IPS-20b (cell line): ENCODE measurements at regions not wholly inside any gene's neighbourhood (a gene's known extent, or its start where the extent isn't known, plus 50 kb on each side); places are given as distances from the start of the nearest gene placed in this dataset.
"Not testable (repeated sequence)": the region's sequence is repeated elsewhere in the genome, so short reads cannot be mapped to it uniquely, and the experiment has no call there.

Experiments used
- H3K27ac ChIP-seq: one replicate; pipeline ENCODE4 v1.5.1; 2013; ENCODE audit warnings: low read length
- H3K27me3 ChIP-seq: 2 replicates; pipeline ENCODE4 v1.6.1; 2013; ENCODE audit warnings: mild to moderate bottlenecking, low read length, inconsistent platforms; ENCODE audit not compliant: insufficient read depth
- H3K36me3 ChIP-seq: 2 replicates; pipeline ENCODE4 v1.6.1; 2013; ENCODE audit warnings: low read depth, mild to moderate bottlenecking, inconsistent platforms, low read length, moderate library complexity; ENCODE audit not compliant: insufficient read depth
- H3K4me1 ChIP-seq: 2 replicates; pipeline ENCODE4 v1.6.1; 2013; ENCODE audit warnings: mild to moderate bottlenecking, control low read depth, inconsistent platforms, low read length, moderate library complexity; ENCODE audit not compliant: insufficient read depth
- H3K4me3 ChIP-seq: 2 replicates; pipeline ENCODE4 v1.5.1; 2013; ENCODE audit warnings: mild to moderate bottlenecking, low read length, inconsistent platforms
- H3K9ac ChIP-seq: 2 replicates; pipeline ENCODE4 v1.6.1; 2013; ENCODE audit warnings: low read depth, mild to moderate bottlenecking, inconsistent platforms, low read length, moderate library complexity
- H3K9me3 ChIP-seq: 2 replicates; pipeline ENCODE4 v1.6.1; 2013; ENCODE audit warnings: mild to moderate bottlenecking, low read depth, low read length, inconsistent platforms; ENCODE audit not compliant: insufficient read depth

DNA sequence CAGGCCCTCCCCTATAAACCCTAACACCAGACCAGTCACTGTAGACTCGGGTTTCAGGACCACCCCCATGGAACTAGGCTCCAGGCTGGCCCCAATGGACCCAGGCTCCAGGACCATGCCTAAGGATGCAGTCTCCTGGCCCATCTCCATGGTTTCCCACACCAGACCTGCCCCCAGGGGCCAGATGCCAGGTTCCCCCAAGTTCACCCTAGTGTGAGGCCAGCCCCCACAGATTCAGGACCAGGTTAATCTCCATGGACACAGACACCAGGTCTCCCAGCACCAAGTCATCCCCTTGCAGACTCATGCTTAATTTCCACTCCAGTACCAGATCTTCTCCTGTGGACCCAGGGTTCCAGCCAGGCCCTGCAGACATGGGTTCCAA is 103.8 kb upstream of the LANCL2 start:
- H3K27me3 ChIP-seq: peaks cover 9% of the 10 kb centered on the region
- H3K36me3 ChIP-seq: no peaks in the 10 kb centered on the region
- H3K4me1 ChIP-seq: no peaks in the 10 kb centered on the region
- H3K4me3 ChIP-seq: no peak overlapping the region
- H3K9me3 ChIP-seq: no peaks in the 10 kb centered on the region
- H3K9ac ChIP-seq: no peak overlapping the region
- H3K27ac ChIP-seq: no peak overlapping the region

DNA sequence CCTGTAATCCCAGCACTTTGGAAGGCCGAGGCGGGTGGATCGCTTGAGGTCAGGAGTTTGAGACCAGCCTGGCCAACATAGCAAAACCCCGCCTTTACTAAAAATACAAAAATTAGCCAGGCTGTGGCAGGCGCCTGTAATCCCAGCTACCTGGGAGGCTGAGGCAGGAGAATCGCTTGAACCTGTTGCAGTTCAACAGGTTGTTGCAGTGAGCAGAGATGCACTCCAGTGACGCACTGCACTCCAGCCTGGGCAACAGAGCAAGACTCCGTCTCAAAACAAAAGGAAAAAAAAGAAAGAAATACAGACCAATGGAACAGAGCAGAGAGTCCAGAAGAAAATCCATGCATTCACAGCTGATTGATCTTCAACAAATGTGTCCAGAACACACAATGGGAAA is 99.8 kb upstream of the LANCL2 start:
- H3K9me3 ChIP-seq, H3K9ac ChIP-seq, H3K4me1 ChIP-seq, H3K27me3 ChIP-seq, H3K27ac ChIP-seq, H3K4me3 ChIP-seq, H3K36me3 ChIP-seq: not testable (repeated sequence)

DNA sequence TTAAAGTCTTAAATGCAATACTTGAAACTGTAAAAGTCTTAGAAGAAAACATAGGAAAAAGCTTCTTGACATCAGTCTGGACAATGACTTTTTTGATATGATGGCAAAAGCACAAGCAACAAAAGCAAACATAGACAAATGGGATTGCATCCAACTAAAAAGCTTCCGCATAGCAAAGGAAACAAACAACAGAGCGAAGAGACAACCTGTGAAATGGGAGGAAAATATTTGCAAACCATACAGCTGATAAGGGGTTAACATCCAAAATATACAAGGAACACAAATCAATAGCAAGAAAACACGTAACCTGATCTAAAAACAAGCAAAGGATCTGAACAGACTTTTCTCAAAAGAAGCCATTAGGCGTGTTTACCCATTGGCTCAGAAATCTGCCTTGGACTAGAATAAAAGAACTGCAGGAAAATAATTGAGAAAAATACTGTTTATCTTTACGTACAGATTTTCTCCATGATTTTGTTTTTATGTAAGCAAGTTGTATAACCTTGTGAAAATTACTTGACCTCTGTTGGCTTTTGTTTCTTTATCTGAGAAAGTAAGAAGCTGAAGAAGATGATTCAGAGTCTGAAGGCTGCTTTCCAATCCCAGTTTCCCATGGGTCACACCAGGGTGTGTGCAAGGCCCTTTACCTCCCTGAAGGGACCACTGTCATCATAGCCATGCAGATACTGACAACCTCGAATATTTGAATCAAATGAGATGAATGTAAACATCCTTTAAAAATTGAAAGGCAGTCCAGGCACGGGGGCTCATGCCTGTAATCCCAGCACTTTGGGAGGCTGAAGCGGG is 99.1 kb upstream of the LANCL2 start:
- Histone ChIP-seq H3K27ac (no peak overlapping the region), H3K4me1 (no peaks in the 10 kb centered on the region), H3K4me3 (no peak overlapping the region), H3K9ac (no peak overlapping the region), H3K27me3 (no peaks in the 10 kb centered on the region), H3K9me3 (no peaks in the 10 kb centered on the region), H3K36me3 (no peaks in the 10 kb centered on the region)

GRCh38 chr7:55271069-55271626 is 94.0 kb upstream of the LANCL2 start:
- H3K4me3 ChIP-seq: no peak overlapping the region
- no peak overlapping the region for H3K9ac ChIP-seq
- no peaks in the 10 kb centered on the region for H3K36me3 ChIP-seq
- no peaks in the 10 kb centered on the region for H3K9me3 ChIP-seq
- no peak overlapping the region for H3K27ac ChIP-seq
- no peaks in the 10 kb centered on the region for H3K4me1 ChIP-seq
- no peaks in the 10 kb centered on the region for H3K27me3 ChIP-seq

DNA sequence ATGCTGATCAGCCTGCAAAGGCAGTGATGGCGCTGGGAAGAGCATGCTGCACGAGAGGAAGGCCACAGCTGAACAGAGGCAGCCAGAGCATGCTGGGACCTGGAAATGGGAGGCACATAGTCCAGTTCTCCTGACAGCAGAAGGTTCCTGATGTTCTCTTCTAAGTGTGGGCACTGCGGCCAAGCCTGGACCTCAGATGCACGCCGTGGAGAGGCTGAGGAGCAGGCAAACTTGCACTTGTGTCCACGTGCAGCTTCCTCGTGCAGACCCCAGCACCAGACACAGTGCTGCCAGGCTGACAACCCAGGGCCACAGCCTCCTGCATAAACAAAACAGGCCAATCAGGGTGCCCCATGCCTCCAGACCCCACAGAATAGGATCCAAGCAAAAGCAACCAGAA is 93.5 kb upstream of the LANCL2 start:
- no peaks in the 10 kb centered on the region for H3K4me1 ChIP-seq
- no peak overlapping the region for H3K4me3 ChIP-seq
- no peaks in the 10 kb centered on the region for H3K36me3 ChIP-seq
- H3K27me3 ChIP-seq: no peaks in the 10 kb centered on the region
- no peak overlapping the region for H3K9ac ChIP-seq
- no peak overlapping the region for H3K27ac ChIP-seq
- no peaks in the 10 kb centered on the region for H3K9me3 ChIP-seq

DNA sequence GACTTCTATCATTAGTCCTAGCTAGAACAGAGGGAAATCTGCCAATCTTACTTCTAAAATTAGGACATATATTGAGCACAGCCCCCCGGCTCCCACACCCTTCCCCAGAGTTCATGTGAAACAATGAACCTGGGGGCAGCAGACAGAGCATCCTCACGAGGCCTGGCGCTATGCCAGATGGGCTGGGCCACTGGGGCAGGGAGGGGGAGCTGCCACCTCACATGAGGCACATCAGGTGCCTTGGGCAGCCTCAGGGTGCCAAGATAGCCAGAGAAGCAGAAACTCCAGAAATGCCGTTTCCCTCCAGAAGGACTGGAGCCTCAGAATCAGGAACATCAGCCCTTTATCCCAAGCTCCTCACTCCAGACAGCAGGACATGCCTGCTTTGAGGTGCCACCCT is 92.8 kb upstream of the LANCL2 start:
- H3K9me3 ChIP-seq: no peaks in the 10 kb centered on the region
- H3K9ac ChIP-seq: no peak overlapping the region
- no peak overlapping the region for H3K4me3 ChIP-seq
- no peaks in the 10 kb centered on the region for H3K4me1 ChIP-seq
- no peaks in the 10 kb centered on the region for H3K27me3 ChIP-seq
- H3K27ac ChIP-seq: no peak overlapping the region
- H3K36me3 ChIP-seq: no peaks in the 10 kb centered on the region

DNA sequence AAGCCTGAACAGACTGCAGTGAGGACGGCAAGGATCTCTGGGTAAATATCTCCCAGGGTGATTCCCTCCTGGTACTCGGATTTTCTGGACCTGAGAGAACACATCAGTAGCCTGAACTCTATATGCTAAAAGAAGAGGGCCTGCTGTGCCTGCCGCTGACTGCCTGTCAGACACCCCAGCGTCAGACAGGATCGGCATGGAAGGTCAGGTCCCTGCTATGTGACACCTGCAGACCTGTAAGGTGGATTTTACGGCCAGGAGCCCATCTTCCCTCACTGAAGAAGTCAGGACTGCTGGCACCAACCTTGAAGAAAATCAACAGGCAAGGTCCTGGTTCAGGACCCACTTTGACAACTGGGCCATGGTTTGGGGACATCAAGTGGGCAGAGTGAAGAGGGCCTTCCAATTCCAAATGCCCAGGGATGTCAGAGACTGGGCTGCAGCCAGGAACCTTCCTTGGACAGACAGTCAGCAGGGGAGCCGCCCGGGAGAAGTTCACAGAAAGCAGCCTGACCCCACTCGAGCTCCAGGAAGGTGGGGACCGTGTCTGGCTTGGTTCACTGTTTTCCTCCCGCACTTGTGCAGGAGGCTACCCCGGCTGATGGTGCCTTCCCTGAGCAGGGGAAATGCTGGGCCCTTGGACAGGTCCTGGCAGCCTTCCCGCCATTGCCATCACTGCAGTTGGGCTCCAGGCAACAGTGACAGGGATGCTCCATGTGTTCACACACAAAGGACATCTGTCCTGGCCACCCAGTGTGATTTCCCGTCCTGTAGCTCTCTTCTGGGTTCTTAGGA is 91.8 kb upstream of the LANCL2 start:
- Histone ChIP-seq H3K36me3 (no peaks in the 10 kb centered on the region), H3K9ac (no peak overlapping the region), H3K9me3 (no peaks in the 10 kb centered on the region), H3K27ac (no peak overlapping the region), H3K4me1 (no peaks in the 10 kb centered on the region), H3K27me3 (no peaks in the 10 kb centered on the region), H3K4me3 (no peak overlapping the region)

DNA sequence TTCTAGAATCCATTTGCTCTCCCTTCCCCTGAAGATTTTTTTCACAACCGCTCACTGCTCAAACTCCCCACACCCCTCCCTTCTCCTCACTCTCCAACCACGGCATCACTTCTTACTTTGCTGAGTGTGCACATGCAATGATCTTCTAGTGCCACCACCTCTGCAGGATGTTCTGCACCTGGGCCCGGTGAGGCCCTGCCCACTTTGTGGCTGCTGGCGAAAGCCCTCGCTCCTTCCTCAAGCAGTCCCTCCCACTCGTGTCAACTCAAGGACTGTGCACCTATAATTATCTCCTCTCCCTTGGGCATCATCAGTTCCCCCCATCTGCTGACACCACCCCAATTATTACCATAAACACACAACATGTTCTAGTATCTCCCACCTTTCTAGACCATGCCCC is 91.0 kb upstream of the LANCL2 start:
- Histone ChIP-seq H3K9ac (no peak overlapping the region), H3K27me3 (no peaks in the 10 kb centered on the region), H3K9me3 (no peaks in the 10 kb centered on the region), H3K4me3 (no peak overlapping the region), H3K4me1 (no peaks in the 10 kb centered on the region), H3K27ac (no peak overlapping the region), H3K36me3 (no peaks in the 10 kb centered on the region)

- no peaks in the 10 kb centered on the region for H3K9me3 ChIP-seq
- no peak overlapping the region for H3K27ac ChIP-seq
- H3K4me1 ChIP-seq: no peaks in the 10 kb centered on the region
- H3K36me3 ChIP-seq: no peaks in the 10 kb centered on the region
- H3K27me3 ChIP-seq: no peaks in the 10 kb centered on the region
- no peak overlapping the region for H3K9ac ChIP-seq
- H3K4me3 ChIP-seq: no peak overlapping the region
Observed at GRCh38 chr7:55275291-55276200, 89.6 kb upstream of the LANCL2 start.

DNA sequence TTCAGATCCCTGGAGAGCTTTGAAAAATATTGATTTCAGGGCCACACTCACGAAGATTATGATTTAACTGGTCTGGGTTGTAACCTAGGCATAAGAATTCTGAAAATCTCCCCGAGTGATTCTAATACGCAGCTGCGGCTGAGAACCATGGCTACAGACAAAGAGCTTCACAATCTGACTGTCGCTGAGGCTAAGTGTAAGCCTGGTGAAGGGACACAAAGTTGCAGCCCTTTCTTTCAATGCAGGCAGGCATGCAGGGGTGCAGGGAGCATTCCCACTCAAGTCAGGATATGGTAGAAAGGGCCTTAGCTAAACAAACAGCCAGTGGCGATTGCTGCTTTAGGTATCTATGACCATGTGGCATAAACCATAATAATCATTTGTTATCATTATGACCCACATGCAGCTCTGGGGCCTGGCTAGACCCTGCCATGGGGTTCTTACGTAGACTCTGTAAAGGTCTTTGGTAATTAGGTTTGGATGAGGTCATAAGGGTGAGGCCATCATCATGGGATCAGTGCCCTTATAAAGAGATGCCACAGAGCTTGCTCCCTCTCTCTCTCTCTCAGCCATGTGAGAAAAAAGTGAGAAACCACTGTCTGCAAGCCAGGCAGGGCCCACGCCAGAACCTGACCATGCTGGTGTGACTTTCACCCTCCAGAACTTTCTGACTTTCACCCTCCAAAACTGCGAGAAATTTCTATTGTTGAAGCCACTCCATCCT is 88.4 kb upstream of the LANCL2 start:
- Histone ChIP-seq H3K36me3 (no peaks in the 10 kb centered on the region), H3K9me3 (no peaks in the 10 kb centered on the region), H3K27ac (no peak overlapping the region), H3K4me3 (no peak overlapping the region), H3K4me1 (no peaks in the 10 kb centered on the region), H3K9ac (no peak overlapping the region), H3K27me3 (no peaks in the 10 kb centered on the region)

- H3K4me3 ChIP-seq: no peak overlapping the region
- no peaks in the 10 kb centered on the region for H3K9me3 ChIP-seq
- H3K36me3 ChIP-seq: no peaks in the 10 kb centered on the region
- no peak overlapping the region for H3K27ac ChIP-seq
- no peak overlapping the region for H3K9ac ChIP-seq
- no peaks in the 10 kb centered on the region for H3K27me3 ChIP-seq
- no peaks in the 10 kb centered on the region for H3K4me1 ChIP-seq
Observed at GRCh38 chr7:55277916-55278315, 87.2 kb upstream of the LANCL2 start.
